ENCODE measurements at regions not wholly inside any gene's neighbourhood (a gene's known extent, or its start where the extent isn't known, plus 50 kb on each side); places are given as distances from the start of the nearest gene placed in this dataset.

DNA sequence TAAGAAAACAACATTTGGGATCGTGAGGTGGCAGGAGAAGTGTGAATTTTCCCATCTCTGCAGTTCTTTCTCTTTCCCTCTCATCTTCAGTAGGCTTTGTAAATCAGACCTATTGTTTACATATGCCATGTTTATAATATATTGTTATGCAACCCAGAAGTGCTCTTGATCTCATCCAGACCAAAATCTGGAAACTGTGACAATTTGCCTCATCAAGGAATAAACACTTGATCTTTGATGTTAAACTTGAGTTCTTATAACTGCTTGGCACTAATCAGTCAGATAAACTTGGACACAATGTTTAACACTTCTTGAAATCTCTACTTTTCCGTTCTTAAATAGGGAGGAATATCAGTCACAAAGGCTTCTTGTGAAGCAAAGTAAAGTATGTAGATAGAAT, 384.7 kb downstream of the DMRT2 start:
- DNase-seq = no peak

DNA sequence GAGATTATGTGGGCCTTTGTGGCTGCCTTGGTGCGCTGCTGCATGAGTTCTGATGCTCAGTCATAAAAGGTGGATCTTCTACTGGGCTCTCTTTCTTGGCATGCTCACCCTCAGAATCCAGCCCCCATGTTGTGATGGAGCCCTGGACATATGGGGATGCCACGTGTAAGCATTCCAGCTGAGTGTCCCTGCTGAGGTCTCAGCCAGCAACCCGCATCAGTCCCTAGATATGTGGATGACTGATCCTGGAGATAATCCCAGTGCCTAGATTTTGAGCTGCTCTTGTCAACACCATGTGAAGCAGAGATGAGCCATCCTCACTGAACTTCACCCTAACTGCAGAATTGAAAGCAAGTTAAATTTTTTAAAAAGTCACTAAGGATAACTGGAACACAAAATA, 390.1 kb downstream of the DMRT2 start:
- no peak for DNase-seq

DNA sequence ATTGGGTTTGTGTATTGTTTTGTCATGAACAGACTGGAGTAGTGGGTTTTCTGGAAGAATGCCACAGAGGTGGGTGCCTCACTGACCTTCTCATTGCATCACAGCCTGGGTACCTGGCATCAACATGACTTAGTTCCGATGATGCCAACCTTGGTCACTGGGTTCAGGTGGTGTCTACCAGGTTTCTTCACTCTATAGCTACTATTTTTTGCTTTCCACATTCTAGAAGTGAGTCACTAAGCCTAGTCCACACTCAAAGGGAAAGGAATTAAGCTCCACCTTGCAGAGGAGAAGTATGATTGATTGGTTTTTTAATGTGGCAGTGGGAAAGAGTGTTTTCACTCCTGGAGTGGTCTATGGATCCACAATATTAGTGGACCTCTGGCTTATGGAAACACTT, 391.9 kb downstream of the DMRT2 start:
- DNase-seq = no peak

DNA sequence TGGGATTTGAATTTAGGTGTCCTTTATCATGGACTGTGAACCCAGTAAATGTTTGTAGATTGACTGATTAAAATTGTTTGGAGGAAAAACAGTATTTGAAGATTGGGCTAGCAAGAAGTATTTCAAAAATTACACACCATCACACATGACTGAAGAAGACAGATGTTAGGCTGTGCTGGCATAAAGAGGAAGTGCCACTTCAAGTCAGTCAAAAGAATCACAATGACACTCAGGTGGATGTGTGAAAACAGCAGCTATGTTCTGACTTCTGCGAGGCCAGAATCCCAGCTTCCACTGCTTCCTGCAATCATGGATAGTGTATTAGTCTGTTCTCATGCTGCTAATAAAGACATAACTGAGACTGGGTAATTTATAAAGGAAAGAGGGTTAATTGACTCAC, 393.3 kb downstream of the DMRT2 start:
- no peak for DNase-seq

DNA sequence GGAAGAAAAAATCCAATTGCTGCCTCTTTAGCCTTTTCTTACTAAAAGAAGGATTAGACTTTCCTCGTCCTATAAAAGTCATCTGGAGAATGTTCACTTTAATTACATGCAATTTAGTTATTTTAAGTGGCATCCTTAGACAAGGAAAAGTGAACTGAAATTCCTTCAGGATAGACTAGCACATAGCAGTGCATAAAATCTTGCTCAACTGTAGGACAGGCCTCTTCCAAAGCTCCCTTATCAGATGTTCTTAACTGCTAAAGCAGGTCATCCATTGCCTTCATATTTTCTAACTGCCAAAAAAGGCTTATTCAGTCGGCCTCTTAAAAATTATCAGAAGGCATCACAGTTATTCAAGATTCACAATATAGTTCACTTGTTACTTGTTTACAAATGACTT, 396.5 kb downstream of the DMRT2 start:
- DNase-seq = no peak

DNA sequence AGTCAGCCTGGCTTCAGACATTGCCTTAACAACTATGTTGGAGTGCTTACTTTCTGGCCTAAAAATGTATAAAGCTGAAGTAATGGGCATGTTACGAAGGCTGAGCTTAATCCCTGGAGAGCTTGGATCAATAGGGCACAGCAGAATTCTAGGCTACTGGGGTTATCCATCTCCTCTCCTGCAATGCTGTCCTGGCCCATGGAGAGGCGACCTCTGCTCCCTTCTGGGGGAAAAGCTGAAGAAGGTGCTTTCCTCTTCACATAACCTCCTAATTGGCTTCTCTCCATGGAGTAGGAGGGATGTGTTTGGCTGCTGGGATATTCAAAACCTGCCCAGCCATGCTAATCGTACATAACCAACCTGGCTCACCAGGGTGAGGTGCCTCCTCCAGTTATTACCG, 403.5 kb downstream of the DMRT2 start:
- DNase-seq = no peak

DNA sequence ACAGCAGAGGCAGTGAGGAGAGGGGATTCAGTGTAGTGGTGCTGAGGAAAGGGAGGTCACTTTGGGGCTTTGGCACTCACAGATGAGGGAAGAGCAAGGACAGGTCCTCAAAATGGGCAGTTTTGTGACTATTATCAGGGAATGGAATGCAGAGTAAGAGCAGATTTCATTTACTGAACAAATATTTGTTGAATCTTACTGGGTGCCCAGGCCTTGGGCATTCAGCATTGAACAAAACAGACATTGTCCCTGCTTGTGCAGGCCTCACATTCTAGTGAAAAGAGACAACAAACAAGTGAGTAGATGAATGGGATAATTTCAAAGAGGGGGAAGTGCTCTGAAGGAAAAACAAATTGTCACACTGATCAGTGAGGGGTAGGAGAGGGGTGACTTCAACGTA, 404.1 kb downstream of the DMRT2 start:
- no peak for DNase-seq

DNA sequence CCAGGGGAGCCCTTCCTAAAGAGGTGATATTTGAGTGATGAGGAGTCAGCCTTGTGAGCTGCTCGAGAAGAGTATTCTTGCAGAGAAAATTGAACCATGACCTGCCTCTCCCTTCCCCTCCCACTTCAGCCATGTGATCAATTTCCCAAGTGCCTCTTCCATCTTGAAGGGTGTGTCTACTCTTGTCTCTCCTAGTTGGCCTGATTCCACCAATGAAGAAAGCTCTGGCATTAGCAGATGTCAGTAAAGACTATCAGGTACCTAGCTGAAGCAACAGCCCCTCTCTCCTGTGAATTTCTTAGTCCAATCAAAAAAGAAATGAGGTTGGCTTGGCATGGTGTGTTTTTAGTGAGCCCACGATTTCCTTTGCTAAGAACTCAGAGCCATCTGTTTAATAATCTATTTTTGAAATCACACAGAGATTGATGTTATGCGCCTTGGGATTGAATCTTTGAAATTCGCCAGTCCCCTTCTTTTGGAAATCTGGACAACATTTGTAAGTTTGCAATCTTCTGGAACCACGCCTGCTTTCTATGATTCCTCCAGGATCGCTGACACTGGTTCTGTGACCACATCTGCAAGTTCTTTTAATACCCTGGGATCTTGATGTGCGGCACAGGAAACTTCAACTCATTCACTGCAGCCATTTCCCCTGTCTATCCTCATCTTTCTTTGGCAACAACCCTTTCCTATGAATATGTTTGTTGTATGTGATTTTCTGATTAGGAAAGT, 404.6 kb downstream of the DMRT2 start:
- no peak for DNase-seq

DNA sequence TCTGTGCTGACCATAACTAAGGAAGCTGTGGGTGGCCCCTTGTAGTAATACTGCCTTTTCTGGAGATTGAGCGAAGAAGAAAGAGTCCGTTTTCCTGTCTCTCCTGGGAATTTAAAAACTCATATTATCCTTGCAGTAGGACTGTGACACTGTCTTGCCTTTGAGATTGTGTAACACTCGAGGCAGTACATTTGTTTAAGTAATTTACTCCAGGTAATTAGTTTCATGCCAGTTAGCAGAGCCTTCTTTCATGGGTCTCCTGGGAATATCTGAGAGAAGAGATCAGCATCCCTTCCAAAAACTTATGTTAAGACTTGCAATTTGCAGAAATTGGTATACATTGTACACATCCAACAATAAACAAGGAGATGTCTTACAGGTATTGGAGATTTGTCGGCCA, 405.6 kb downstream of the DMRT2 start:
- DNase-seq = no peak

DNA sequence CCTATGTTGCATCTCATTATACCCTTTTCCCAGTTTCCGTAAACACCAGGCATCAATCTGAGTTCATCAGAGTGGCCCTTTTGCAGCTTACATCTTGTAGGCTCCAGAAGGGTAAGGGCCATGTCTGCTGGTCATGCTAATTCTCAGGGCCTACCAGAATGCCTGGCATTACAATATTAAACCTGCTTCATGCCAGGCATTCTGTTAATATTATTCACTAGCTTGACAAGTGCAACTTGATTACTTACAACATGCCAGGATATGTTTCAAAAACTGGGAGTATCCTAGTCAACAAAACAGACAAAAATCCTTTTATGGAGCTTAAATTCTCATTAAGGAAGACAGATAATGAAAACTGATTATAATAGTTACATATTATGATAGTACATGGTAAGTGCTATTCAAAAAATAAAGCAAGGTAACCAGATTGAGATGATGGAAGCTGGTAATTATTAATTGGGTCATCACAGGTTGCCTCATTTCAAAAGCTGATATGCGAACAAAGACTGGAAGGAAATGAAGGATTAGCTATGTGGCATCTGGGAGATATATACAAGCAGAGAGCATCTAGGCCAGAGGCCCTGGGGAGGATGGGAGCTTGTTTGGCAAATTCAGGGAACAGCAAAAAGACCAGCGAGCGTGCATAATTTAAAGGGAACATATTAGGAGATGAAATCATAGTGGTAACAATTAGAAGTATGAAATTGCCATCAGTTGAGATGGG, 406.3 kb downstream of the DMRT2 start:
- DNase-seq = no peak

DNA sequence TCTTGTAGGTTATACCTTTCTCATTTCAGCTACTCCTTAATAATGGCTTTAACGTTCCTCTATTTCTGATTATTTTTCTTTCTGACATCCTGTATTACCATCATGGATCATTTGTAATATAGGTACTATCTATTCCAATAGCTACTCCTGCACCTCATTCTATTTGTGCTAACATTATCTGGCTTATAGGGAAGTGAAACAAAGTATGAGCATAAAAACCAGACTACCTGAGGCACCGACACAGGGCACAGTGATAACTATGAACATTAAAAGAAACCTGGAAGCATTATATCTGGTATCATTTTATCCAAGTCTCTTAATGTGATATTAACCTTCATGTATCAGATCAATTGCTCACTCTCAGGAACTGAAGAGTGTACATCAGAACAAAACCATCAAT, 407.3 kb downstream of the DMRT2 start:
- DNase-seq = no peak

DNA sequence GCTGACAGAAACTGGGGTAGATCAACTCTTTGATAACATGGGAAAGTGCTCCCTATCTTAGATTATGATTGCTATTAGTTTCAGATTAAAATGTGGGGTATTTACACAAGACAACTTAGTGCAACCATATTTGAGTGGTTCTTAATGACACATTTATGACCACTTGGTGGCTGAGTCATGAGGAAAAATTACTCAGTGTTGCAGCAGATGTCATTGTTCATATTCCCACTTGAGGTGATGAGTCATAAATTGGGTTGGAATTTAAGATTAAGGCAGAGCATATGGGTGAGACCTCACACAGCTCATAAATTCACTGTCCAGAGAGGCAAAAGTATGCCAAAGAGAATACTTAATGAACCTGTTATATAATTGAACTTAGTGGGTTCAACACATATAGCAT, 408.3 kb downstream of the DMRT2 start:
- peak; percentile 59 for DNase-seq

DNA sequence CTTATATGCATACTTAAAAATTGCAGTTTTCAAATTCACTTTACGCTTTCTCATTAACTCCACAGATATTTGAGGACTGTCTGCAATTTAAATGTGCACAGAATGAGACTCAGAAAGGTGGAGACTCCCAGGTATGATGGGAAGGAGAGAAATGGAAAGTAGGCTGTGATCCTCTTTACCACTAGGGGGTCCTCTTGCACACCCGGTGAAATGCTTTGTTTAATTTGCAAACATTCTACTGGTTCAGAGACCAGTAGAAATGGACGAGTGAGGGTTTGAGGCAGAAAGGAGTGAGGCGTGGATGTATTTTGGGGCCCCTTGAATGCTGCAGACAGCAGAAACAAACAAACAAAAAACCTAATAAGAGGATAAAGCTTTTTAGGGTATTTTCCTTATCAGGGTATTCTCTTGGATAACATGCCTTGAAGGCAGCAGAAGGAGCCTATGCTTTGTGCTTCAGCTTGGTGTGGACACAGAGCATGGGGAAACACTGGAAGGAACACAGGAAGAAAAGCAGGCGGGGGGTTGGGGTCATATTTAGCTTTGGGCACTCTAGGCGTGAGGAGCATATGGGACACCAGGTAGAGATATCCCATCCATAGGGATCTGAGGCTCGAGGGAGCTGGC, 410.1 kb downstream of the DMRT2 start:
- DNase-seq = peak; percentile 29

DNA sequence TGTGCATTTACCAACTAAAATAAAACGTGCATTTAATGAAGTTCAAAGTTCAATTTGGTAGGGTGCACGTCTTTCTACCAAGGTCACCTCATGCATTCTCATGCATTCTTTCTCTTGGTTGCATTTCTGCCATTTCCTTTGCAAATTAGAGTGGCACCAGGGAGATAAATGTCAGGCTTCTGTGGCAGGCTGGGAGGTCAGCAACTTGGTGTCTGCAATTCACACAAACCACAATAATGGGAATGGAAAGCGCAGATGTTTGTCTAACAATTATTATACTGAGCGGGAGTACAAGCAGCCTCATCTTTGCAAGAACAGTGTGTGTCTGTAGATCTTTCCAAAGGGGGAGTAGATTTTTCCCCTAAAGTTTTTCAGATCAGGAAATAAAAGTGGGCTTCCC, 411.7 kb downstream of the DMRT2 start:
- DNase-seq = no peak

DNA sequence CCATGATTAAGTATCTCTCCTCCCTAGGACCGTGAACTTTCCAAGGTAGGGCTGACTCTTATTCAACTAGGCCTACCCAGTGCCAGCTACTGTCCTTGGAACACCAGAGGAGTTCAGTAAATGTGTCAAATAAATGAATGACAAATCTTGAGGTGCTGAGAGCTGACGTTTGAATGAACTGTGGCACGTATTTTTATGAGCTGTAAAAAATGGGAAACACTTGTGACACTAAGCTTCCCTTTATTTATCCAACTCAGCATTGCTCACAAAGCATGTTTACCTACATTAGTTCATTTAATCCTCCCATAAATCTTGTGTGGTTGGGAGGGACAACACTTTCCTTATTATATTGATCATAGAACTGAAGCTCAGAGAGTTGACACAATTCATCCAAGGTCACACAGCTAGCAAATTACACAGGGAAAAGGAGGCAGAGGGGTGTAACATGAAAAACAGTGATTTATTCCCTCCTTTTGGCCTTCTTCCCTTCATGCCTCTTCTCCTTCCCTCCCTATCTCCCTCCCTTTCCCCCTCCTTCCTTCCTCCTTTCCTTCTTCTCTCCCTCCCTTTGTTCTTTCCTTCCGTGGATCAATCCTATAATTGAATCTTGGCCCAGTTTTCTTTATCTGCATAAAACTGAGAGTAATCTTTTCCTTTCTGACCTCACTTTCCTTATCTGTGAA, 412.6 kb downstream of the DMRT2 start:
- DNase-seq = no peak

DNA sequence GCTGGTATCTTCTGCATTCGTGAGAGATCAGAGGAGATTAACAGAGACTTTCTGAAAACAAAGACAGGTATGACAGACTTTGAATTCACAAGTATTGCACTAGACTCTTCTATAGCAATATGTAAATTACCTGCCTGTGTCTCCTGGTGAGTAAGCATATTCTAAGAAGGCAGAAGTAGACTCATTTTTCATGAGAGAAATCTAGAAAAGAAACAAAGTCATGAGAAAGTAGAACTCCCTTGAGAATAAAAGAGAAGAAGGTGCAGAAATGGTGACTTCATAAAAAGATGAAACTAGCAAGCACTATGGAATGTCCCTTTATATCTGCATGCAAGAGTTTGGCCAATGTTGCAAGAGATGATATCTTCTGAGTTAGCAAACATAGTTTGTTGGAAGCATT, 419.8 kb downstream of the DMRT2 start:
- DNase-seq = no peak

DNA sequence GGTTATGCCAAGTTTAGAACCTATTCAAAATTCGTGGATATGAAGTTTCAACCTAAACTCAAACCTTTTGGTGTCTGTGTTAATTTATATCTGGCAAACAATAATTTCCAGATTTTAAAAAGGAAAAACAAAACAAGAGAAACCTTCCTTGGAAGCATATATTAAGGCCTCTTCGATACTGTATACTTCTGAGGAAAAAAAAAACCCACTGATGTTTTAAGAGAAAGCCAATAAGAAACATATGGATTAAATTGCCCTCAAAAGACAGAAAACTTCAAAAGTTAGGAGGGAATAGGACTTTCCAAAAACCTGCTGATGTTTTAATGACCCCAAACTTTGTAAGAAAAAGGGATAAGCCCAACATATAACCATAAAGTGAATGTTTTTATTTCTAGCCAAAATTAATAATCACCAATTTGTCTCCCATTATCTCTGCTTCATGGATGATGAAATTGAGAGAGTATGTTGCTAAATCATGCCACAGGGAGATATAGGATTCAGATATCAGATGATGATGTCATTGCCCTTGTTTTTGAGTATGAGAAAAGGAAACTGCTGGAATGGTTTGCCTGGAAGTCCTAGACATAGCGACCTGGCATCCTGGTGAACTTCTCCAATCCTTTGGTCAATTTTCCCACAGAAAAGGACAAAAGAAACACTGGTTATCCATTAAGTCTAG, 423.9 kb downstream of the DMRT2 start:
- DNase-seq = no peak

DNA sequence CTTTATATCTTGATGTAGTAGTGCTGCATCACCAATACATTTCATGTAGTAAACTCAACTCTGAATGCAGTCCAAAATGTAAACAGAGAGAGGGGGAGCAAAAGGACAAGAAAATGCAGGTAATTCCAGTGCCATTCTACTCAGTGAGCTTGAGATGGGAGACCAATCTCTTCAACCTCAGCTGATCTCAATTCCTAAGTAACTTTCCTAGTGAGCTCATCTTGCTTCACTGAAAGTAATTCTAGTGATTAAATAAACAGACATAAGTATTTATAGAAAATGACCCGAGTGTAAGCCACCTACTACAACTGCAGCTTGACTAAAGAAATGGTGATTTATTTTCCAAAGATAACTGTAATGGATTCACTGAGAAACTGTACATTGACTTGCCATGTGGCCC, 424.5 kb downstream of the DMRT2 start:
- DNase-seq = no peak

DNA sequence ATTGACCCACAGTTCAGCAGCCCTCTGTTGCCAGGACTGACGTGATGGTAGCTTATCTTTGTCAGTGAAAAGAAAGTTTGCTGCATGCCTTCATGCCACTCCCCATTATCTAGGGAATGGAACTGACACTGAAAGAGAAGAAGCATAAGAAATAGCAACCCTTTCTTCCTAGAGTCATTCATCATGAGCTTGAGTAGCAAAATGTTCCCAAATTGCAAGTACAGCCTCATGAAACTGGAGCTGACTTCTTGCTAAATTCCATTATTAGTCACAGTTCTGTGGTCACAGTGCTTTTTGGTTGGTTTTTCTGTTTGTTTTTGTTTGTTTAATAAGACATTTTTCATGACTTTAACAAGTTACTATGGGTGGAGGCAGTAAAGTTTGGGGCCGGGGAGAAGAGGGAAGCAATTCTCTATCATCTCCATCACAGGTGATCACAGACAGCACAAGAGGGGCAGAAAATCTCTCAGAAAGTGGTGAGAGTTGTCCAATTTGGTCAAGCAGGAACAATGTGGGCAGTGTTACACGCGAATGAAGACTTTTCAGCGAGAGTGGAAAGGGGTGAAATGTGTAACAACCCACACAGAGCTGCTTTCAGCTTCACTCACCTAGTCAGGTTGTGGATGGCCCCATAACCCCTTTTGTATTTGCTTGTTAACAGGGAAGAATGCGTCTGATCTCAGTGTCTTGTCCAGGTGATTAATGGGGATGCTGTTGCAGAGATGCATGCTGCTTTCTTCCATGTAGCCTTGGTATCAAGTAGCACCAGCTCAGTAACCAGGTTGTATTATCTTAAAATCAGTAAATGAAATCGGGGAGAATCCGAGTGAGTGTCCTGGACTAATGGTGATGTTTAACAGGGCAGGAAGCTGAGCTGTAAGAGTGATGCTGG, 440.4 kb downstream of the DMRT2 start:
- DNase-seq = no peak

DNA sequence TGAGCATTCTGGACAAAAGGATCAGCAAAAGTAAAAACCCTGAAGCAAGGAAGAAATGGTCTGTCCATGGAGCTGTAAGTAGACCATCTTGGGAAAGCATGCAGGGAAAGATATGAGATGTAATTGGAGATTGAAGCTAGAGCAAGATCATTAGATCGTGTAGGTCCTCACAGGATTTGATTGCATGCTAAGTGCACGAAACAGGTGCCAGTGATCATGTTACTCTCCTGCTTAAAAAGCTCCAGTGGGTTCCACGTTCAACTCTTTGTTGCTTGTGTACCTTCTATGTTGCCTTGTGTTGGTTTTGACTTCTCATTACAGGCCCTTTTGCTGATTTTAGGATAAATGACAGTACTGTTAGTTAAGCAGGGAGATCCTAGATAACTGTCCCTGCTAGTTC, 442.0 kb downstream of the DMRT2 start:
- DNase-seq = no peak

DNA sequence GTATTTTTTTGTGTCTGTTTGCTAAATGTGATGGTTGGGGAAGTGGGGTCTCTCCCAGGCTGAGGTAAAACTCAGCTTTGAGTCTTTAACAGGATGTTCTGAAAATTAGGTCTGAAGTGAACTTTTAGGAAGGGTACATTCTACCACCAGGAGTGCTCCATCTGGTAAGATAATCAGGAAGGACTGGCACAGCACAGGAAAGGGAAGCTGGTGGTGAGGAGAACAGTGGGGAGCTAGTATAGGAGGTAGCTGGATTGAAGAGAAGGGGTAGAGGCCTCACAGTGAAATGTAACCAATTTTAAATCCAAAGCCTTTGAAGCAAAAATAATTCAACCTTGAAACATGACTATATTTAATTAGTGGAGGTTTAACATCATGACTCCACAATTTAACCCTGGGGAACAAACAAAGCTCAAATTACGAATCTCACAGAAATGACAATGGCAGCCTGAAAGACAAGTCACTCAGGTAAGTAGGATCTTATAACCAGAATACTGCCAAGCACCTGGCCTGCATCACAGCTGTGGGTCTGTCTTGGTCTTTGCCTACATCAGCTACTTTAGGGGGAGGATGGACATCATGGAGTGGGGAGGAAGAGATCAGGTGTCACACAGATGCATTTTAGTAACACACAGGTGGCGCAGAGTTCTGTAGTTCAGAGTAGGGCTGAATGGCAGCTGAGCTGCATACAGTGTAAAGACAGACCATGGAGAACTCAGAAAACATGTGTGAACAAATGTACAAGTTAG, 445.3 kb downstream of the DMRT2 start:
- peak; percentile 75 for DNase-seq

Measured in NCI-H1105 treated with DMSO at 0.1 percent for 48 hours (cell line).